ENCODE measurements at regions not wholly inside any gene's neighbourhood (a gene's known extent, or its start where the extent isn't known, plus 50 kb on each side); places are given as distances from the start of the nearest gene placed in this dataset.

DNA sequence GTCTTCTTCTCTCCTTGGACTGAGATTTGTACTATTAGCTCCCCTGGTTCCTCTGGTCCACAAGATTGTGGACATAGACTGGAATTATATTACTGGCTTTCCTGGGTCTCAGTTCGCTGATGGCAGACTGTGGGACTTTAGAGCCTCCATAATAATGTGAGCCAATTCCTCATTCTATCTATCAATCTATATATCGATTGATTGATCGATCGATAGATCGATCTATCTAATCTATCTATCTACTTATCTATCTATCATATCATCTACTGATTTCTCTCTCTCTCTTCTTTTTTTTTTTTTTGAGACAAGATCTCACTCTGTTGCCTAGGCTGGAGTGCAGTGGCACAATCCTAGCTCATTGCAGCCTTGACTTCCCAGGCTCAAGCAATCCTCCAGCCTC, 51.5 kb upstream of the DDR1 start:
- DNase-seq (ENCODE audit: low read depth, low spot score) = no peak
- Histone ChIP-seq H3K27me3 (ENCODE audit: insufficient read depth, insufficient read length) (no peaks in the 10 kb centered on the region), H3K9me3 (ENCODE audit: insufficient read depth, low read length) (no peaks in the 10 kb centered on the region), H3K9ac (ENCODE audit: insufficient read length, low read depth) (no peak overlapping the region), H3K36me3 (ENCODE audit: insufficient read depth, insufficient read length, low read length) (no peaks in the 10 kb centered on the region), H3K4me1 (ENCODE audit: insufficient read depth, insufficient read length) (peaks cover 6% of the 10 kb centered on the region), H3K4me3 (ENCODE audit: insufficient read length, low read depth) (no peak overlapping the region)
- TF ChIP-seq YY1 (IDR thresholded peaks at IDR 0.05; ENCODE audit: insufficient read depth, insufficient read length) = no peak
- TF ChIP-seq ZNF274 (IDR thresholded peaks at IDR 0.05; ENCODE audit: low read depth, low read length) = no peak
- TF ChIP-seq SUZ12 (IDR thresholded peaks at IDR 0.05; ENCODE audit: extremely low read depth, insufficient read depth, insufficient read length) = no peak

DNA sequence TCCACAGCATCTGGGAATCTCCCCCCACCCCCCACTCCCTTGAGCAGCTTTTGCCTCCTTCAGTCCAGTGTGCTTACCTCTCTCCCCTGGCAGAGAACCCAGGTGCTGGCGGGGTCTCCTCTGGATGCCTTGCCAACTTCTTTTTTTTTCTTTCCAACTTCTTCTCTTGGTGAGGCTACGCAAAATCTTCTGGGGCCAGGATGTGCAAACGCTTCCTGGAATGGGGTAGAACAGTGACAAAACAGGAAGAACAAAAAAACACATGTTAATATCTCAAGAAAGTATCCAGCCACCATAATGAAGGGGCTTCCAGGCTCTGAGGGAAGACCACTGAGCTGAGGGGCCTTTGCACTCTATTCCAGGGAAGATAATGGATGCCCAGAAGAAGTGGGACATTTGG, 53.9 kb upstream of the DDR1 start:
- no peak overlapping the region for H3K4me3 ChIP-seq (ENCODE audit: insufficient read length, low read depth)
- no peaks in the 10 kb centered on the region for H3K27me3 ChIP-seq (ENCODE audit: insufficient read depth, insufficient read length)
- H3K36me3 ChIP-seq (ENCODE audit: insufficient read depth, insufficient read length, low read length) = no peaks in the 10 kb centered on the region
- no peak for TF ChIP-seq SUZ12 (IDR thresholded peaks at IDR 0.05; ENCODE audit: extremely low read depth, insufficient read depth, insufficient read length)
- no peak for TF ChIP-seq YY1 (IDR thresholded peaks at IDR 0.05; ENCODE audit: insufficient read depth, insufficient read length)
- TF ChIP-seq ZNF274 (IDR thresholded peaks at IDR 0.05; ENCODE audit: low read depth, low read length) = no peak
- no peak for DNase-seq (ENCODE audit: low read depth, low spot score)
- peaks cover 4% of the 10 kb centered on the region for H3K4me1 ChIP-seq (ENCODE audit: insufficient read depth, insufficient read length)
- no peak overlapping the region for H3K9ac ChIP-seq (ENCODE audit: insufficient read length, low read depth)
- H3K9me3 ChIP-seq (ENCODE audit: insufficient read depth, low read length) = no peaks in the 10 kb centered on the region

DNA sequence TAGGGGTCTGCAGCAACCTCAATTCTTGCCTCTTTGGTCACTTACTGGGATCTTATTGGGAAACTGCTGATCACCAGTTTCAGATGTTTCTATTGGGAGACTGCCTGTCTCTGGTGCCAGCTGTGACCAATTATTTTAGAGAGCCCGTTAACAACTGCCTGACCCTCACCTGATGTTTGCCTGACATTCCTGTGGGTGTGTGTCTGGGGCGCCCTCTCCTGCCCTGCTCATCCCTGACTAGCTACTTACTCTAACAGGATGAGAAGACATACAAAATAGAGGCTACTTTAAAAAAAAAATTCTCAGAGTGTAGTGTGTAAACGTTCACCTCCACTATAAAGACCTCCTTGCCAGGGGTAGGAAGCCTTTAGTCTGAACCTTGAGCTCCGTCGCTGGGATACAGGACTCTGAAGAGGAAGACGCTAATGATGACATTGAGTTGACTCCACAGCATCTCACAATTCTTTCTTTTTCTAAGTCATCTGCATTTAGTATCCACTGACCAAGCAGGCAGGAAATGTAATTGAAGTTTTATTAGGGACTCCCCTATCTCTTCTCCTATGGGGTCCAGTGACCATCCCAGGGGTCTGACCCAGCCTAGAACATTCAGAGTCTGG, 54.6 kb upstream of the DDR1 start:
- Histone ChIP-seq H3K9ac (ENCODE audit: insufficient read length, low read depth) (no peak overlapping the region), H3K4me1 (ENCODE audit: insufficient read depth, insufficient read length) (peaks cover 4% of the 10 kb centered on the region), H3K9me3 (ENCODE audit: insufficient read depth, low read length) (no peaks in the 10 kb centered on the region), H3K4me3 (ENCODE audit: insufficient read length, low read depth) (no peak overlapping the region), H3K36me3 (ENCODE audit: insufficient read depth, insufficient read length, low read length) (no peaks in the 10 kb centered on the region), H3K27me3 (ENCODE audit: insufficient read depth, insufficient read length) (no peaks in the 10 kb centered on the region)
- TF ChIP-seq ZNF274 (IDR thresholded peaks at IDR 0.05; ENCODE audit: low read depth, low read length) (no peak), SUZ12 (IDR thresholded peaks at IDR 0.05; ENCODE audit: extremely low read depth, insufficient read depth, insufficient read length) (no peak), YY1 (IDR thresholded peaks at IDR 0.05; ENCODE audit: insufficient read depth, insufficient read length) (no peak)
- DNase-seq (ENCODE audit: low read depth, low spot score) = no peak

DNA sequence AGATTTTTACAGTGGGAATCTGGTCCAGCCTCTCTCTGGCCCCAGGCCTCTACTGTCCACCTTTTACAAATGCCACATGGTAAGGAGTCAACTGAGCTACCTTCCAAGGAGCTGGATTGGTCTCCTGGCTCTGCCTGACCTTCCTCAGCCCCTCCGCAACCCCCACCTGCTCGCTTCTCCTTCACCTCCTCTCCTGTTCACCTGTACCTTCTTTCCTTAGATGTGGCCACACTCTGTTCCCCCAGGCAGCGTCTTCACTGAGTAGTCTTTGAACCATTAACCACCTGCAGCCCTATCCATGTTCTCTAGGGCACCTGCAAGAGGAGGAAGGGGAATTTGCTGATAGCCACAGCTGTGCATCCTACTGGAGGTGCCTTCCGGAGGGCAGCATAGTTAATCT, 55.3 kb upstream of the DDR1 start:
- H3K27me3 ChIP-seq (ENCODE audit: insufficient read depth, insufficient read length) = no peaks in the 10 kb centered on the region
- H3K4me3 ChIP-seq (ENCODE audit: insufficient read length, low read depth) = no peak overlapping the region
- H3K36me3 ChIP-seq (ENCODE audit: insufficient read depth, insufficient read length, low read length) = no peaks in the 10 kb centered on the region
- H3K9me3 ChIP-seq (ENCODE audit: insufficient read depth, low read length) = no peaks in the 10 kb centered on the region
- peaks cover 4% of the 10 kb centered on the region for H3K4me1 ChIP-seq (ENCODE audit: insufficient read depth, insufficient read length)
- no peak for TF ChIP-seq ZNF274 (IDR thresholded peaks at IDR 0.05; ENCODE audit: low read depth, low read length)
- TF ChIP-seq YY1 (IDR thresholded peaks at IDR 0.05; ENCODE audit: insufficient read depth, insufficient read length) = no peak
- TF ChIP-seq SUZ12 (IDR thresholded peaks at IDR 0.05; ENCODE audit: extremely low read depth, insufficient read depth, insufficient read length) = no peak
- H3K9ac ChIP-seq (ENCODE audit: insufficient read length, low read depth) = no peak overlapping the region
- DNase-seq (ENCODE audit: low read depth, low spot score) = no peak

DNA sequence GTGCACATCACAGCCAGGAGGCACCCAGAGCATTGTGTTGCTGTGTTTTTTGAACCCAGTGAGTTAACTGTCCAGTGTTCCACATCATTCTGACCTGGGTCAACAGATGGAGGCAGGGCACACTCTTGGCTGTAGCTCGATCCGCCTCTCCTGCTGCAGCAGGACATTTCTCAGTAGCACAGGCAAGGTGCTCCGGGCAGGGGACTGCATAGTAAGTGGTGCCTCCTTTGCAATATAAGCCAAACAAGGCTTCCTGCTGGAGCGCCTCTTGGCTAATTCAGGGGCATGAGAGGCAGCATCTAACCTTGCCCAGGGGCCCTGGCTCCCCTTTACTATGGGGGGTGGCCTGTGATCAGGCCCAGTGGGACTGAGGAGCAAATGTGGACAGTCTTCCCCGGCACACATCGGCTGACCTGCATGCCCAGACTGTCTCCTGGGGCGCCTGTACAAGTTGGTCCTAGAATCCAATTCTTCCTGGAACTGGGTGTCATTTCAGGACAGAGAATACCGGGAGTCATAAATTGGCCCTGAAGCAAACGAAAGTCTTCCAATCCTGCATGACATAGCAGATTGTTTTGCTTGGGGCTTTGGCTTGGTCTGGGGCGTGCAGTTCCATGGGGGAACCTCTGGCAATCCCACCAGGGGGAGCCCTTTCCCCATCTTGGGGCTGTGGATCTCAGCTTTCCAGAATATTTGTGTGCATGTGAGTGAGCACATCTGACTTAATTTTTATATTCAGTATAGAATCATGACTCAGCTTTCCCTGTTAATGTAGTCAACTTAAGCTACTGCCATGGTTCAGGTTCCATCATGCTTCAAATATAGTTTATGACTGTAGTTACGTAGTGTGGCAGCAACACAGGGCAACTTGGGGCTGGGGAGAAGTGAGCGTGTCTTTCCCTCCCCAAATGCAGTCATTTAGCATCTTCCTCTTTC, 56.0 kb upstream of the DDR1 start:
- Histone ChIP-seq H3K4me3 (ENCODE audit: insufficient read length, low read depth) (no peak overlapping the region), H3K9me3 (ENCODE audit: insufficient read depth, low read length) (no peaks in the 10 kb centered on the region), H3K4me1 (ENCODE audit: insufficient read depth, insufficient read length) (peaks cover 4% of the 10 kb centered on the region), H3K36me3 (ENCODE audit: insufficient read depth, insufficient read length, low read length) (no peaks in the 10 kb centered on the region), H3K27me3 (ENCODE audit: insufficient read depth, insufficient read length) (no peaks in the 10 kb centered on the region), H3K9ac (ENCODE audit: insufficient read length, low read depth) (no peak overlapping the region)
- DNase-seq (ENCODE audit: low read depth, low spot score) = no peak
- TF ChIP-seq YY1 (IDR thresholded peaks at IDR 0.05; ENCODE audit: insufficient read depth, insufficient read length) (no peak), SUZ12 (IDR thresholded peaks at IDR 0.05; ENCODE audit: extremely low read depth, insufficient read depth, insufficient read length) (no peak), ZNF274 (IDR thresholded peaks at IDR 0.05; ENCODE audit: low read depth, low read length) (no peak)

DNA sequence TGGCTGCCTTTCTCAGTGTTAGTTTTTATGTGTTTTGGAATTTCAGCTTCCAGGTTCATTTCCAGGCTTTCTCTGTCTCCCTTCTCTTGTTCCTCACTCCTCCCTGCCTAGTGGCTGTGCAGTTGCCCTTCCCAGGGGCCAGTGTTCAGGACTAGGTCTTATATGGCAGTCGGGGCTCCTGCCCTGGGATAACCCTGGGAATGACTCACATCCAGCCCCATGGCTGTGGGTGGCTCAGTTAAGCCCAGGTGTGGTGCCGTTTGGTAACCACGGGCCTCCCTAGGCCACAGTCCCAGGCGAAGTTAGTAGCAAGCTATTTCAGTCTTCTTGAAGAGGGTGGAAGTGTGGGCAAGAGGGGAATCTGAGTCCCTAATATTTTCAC, 57.4 kb upstream of the DDR1 start:
- H3K4me1 ChIP-seq (ENCODE audit: insufficient read depth, insufficient read length) = peaks cover 4% of the 10 kb centered on the region
- no peaks in the 10 kb centered on the region for H3K27me3 ChIP-seq (ENCODE audit: insufficient read depth, insufficient read length)
- no peak overlapping the region for H3K4me3 ChIP-seq (ENCODE audit: insufficient read length, low read depth)
- DNase-seq (ENCODE audit: low read depth, low spot score) = no peak
- H3K9ac ChIP-seq (ENCODE audit: insufficient read length, low read depth) = no peak overlapping the region
- no peaks in the 10 kb centered on the region for H3K36me3 ChIP-seq (ENCODE audit: insufficient read depth, insufficient read length, low read length)
- H3K9me3 ChIP-seq (ENCODE audit: insufficient read depth, low read length) = no peaks in the 10 kb centered on the region
- TF ChIP-seq YY1 (IDR thresholded peaks at IDR 0.05; ENCODE audit: insufficient read depth, insufficient read length) (no peak), SUZ12 (IDR thresholded peaks at IDR 0.05; ENCODE audit: extremely low read depth, insufficient read depth, insufficient read length) (no peak), ZNF274 (IDR thresholded peaks at IDR 0.05; ENCODE audit: low read depth, low read length) (no peak)

DNA sequence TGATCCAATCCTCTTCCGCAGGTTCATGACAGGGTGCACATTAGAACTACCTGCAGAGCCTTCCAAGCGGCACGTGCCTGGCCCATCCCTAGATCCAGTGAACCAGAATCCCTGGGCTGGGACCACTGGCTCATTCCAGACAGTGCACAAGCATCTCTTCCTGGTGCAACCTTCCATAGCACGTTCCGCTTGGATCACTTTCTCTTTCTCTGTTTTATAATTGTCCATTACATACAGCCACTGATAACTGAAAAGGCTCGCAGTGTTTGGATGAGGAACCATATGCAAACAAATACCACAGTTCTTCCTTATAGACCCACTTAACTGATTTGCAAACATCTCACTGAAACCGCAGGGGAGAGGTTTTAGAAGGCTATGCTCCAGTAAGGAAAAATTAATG, 59.6 kb upstream of the DDR1 start:
- no peak overlapping the region for H3K4me3 ChIP-seq (ENCODE audit: insufficient read length, low read depth)
- no peaks in the 10 kb centered on the region for H3K9me3 ChIP-seq (ENCODE audit: insufficient read depth, low read length)
- no peak overlapping the region for H3K9ac ChIP-seq (ENCODE audit: insufficient read length, low read depth)
- no peak for TF ChIP-seq SUZ12 (IDR thresholded peaks at IDR 0.05; ENCODE audit: extremely low read depth, insufficient read depth, insufficient read length)
- TF ChIP-seq ZNF274 (IDR thresholded peaks at IDR 0.05; ENCODE audit: low read depth, low read length) = no peak
- TF ChIP-seq YY1 (IDR thresholded peaks at IDR 0.05; ENCODE audit: insufficient read depth, insufficient read length) = no peak
- DNase-seq (ENCODE audit: low read depth, low spot score) = no peak
- no peaks in the 10 kb centered on the region for H3K27me3 ChIP-seq (ENCODE audit: insufficient read depth, insufficient read length)
- H3K4me1 ChIP-seq (ENCODE audit: insufficient read depth, insufficient read length) = peaks cover 4% of the 10 kb centered on the region
- H3K36me3 ChIP-seq (ENCODE audit: insufficient read depth, insufficient read length, low read length) = no peaks in the 10 kb centered on the region

Data from NT2/D1 (cell line).